ENCODE measurements at regions not wholly inside any gene's neighbourhood (a gene's known extent, or its start where the extent isn't known, plus 50 kb on each side); places are given as distances from the start of the nearest gene placed in this dataset.
A peak's percentile ranks its signal among the peaks of the same experiment; 100 is the strongest.

DNA sequence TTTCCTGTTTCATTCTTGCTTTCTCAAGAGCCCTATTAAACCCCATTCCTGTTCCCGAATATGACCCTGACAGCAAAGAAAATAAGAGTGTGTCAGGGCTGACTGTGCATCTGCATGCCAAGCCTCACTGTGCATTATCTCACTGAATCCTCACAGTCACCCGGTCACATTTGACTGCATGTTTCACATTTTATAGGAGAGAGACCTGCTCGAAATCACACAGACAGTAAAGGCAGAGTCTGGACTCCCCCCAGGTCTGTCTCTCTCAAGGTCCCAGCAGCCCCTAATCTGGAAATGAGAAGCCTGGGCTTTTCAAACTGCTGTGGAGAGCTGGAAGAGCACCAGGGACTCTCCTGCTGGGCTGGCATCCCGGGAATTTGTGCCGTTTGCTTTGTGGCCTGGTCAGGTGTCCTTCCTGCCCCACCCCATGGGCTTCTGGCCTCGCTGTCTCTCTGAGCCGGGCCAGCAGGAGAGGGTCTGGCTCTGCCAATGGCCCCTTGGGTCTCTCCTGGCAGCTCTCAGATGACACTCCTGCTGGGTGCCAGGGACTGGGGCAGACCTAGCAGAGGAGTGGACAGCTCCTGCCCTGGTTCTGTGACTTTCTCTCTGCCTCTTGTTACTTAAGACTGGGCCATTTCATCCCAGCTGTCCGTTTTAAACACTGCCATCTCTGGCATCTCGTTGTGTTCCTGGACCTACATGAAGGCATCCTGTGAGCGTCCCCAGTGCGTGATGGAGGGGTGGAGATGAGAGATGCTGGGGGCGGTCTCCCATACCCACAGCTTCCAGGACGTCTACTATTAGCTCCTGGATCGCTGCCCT, 173.6 kb downstream of the ARHGAP12 start:
- H3K36me3 Mint-ChIP-seq = no peaks in the 10 kb centered on the region
- H3K27me3 Mint-ChIP-seq = no peaks in the 10 kb centered on the region
- no peaks in the 10 kb centered on the region for H3K9me3 Mint-ChIP-seq
- peaks cover 8% of the 10 kb centered on the region for H3K4me1 Mint-ChIP-seq
- no peak overlapping the region for H3K27ac Mint-ChIP-seq
- H3K4me3 Mint-ChIP-seq = no peak overlapping the region

DNA sequence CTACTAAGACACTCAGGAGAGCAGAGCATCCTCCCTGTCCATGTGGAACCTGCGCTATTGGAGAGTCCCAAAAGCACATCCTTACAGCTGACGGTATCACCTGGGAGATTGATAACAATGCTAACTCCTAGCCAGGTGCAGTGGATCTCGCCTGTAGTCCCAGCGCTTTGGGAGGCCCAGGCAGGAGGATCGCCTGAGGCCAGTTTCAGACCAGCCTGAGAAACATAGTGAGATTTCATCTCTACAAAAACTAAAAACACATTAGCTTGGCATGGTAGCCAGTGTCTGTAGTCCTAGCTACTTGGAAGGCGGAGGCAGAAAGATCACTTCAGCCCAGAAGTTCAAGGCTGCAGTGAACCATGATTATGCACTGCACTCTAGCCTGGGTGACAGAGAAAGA, 174.9 kb downstream of the ARHGAP12 start:
- no peaks in the 10 kb centered on the region for H3K27me3 Mint-ChIP-seq
- no peaks in the 10 kb centered on the region for H3K36me3 Mint-ChIP-seq
- H3K9me3 Mint-ChIP-seq = no peaks in the 10 kb centered on the region
- H3K27ac Mint-ChIP-seq = no peak overlapping the region
- H3K4me1 Mint-ChIP-seq = peaks cover 3% of the 10 kb centered on the region
- H3K4me3 Mint-ChIP-seq = no peak overlapping the region

DNA sequence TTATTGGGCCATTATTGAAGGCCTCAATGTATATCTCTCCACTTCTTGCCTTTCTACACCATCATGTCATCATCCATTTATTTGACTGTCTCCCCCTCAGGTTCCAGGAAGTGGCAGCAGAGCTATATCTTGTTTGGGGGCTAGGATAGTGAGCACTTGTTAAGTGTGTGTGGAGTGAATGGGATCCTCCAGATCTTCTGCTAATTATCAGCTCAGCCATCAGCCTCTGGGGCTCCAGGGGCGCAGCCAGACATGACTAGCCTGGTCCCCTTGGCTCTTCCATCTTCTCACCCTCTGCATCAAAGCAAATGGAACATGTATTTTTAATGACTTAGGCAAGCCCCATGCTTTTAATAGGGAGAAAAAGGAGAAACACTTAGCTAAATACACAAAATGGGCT, 176.5 kb downstream of the ARHGAP12 start:
- no peak overlapping the region for H3K27ac Mint-ChIP-seq
- no peaks in the 10 kb centered on the region for H3K36me3 Mint-ChIP-seq
- H3K9me3 Mint-ChIP-seq = no peaks in the 10 kb centered on the region
- H3K4me1 Mint-ChIP-seq = peaks cover 5% of the 10 kb centered on the region
- no peak overlapping the region for H3K4me3 Mint-ChIP-seq
- no peaks in the 10 kb centered on the region for H3K27me3 Mint-ChIP-seq

DNA sequence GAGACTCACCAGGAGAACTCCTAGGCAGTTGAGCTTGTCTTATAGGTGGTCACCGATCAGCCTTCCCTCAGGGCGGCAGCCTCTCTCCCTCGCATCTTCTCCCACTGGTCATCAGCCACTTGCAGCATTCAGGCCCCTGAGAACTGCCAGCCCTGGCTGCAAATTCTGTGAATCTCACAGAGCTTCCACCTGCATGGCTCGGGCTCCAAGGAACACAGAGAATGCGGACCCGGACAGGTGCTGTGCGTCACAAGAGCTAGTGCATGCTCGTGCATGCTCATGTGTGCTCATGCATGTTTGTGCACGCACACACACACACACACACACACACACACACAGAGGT, 176.9 kb downstream of the ARHGAP12 start:
- Mint-ChIP-seq H3K27ac (no peak overlapping the region), H3K27me3 (no peaks in the 10 kb centered on the region), H3K36me3 (no peaks in the 10 kb centered on the region), H3K4me3 (no peak overlapping the region), H3K4me1 (peaks cover 10% of the 10 kb centered on the region), H3K9me3 (no peaks in the 10 kb centered on the region)

DNA sequence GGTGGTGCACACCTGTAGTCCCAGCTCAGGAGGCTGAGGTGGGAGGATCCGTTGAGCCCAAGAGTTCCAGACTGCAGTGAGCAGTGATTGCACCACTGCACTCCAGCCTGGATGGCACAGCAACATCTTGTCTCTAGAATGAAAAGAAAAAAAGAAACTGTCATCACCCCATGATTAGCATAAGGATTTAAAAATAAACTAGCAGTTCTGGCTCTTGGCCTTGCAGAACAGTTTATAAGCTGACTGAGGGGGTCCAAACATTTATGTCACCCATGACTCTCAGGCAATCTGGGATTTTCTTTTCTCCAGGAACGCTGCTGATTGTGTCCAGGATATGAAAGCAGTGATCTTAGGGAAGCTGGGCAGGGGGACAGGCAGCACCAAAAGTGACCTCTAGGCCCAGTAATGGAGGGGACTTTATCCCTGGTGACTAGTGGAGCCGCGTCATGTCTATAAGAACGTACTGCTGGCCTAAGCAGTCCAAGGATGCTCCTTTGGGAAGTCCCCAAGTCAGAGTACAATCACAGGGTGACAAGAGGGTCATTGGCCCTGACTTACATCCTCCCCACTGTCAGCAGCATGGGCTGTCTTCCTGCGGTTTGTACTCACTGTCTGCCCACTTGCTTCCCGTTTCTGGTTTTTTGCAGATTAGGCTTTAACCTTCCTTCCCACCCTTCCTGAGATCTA, 177.4 kb downstream of the ARHGAP12 start:
- Mint-ChIP-seq H3K4me1 (peaks cover 13% of the 10 kb centered on the region), H3K27ac (no peak overlapping the region), H3K4me3 (no peak overlapping the region), H3K9me3 (no peaks in the 10 kb centered on the region), H3K27me3 (no peaks in the 10 kb centered on the region), H3K36me3 (no peaks in the 10 kb centered on the region)

- H3K4me1 Mint-ChIP-seq = peaks cover 23% of the 10 kb centered on the region
- no peak overlapping the region for H3K4me3 Mint-ChIP-seq
- H3K27me3 Mint-ChIP-seq = no peaks in the 10 kb centered on the region
- H3K36me3 Mint-ChIP-seq = no peaks in the 10 kb centered on the region
- no peak overlapping the region for H3K27ac Mint-ChIP-seq
- H3K9me3 Mint-ChIP-seq = no peaks in the 10 kb centered on the region
Measured at GRCh38 chr10:31749981-31750840, 178.4 kb downstream of the ARHGAP12 start.

DNA sequence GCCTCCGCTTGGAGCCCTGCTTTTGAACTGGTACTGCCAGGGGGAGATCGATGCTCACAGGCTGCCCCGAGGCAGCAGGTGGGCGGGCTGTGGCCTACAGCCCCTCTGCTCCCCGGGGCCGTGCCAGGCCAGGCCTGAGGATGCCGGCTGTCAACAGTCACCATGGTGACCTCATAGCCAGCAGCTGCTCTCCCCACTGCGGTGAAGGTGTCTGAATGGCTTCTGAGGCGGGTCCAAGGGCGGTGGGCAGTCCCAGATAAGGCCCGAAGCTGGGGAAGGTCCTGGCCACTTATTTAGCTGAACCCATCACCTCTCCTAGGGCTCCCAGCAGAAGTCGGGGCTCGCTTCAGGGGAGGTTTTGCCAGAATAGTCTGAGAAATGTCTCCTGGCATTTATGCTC, 179.3 kb downstream of the ARHGAP12 start:
- Mint-ChIP-seq H3K9me3 (no peaks in the 10 kb centered on the region), H3K36me3 (no peaks in the 10 kb centered on the region), H3K27ac (no peak overlapping the region), H3K4me3 (no peak overlapping the region), H3K27me3 (no peaks in the 10 kb centered on the region), H3K4me1 (peaks cover 32% of the 10 kb centered on the region)

DNA sequence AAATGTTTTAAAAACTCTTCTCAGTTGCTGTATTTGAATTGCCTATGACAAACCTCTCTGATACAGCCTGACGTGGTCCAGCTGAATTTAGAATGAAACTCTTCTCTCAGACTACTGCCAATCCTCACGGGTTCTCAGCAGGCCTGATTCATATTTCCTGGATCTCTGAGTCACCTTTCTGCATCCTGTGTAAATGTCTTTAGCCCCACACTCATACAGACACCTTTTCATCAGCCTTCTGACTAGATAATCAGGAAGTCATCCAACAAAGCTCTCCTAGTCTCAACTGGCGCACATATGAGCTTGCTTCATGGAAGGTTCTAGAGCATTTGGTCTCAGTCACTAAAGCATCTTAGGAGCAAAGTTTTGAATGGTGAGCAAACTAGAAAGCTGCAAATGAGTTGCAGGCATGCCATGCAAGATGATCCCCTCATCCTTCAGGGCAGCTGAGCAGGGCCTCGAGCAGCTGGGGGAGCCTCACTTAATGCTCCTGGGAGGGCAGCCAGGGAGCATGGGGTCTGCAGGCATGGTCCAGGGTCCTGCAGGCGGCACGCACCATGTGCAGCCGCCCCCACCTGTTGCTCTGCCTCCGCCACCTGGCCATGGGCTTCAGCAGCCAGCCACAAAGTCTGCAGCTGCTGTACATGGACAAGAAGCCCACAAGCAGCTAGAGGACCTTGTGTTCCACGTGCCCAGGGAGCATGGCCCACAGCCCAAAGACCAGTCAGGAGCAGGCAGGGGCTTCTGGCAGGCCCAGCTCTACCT, 182.8 kb downstream of the ARHGAP12 start:
- H3K27ac Mint-ChIP-seq = peak overlapping the region; percentile 89
- H3K4me1 Mint-ChIP-seq = peaks cover 39% of the 10 kb centered on the region

DNA sequence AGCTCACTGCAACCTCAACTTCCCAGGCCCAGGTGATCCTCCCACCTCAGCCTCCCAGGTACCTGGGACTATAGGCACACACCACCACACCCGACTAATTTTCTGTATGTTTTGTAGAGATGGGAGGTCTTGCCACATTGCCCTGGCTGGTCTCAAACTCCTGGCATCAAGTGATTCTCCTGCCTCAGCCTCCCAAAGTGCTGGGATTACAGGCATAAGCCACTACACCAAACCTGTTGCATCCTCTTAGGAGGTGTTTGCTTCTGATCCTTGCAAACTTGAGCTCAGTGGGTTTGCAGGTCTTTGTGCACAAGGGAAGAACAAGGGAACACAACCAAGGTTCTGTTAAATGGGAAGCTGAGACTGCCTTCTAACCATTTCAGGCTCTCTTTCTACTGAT, 184.6 kb downstream of the ARHGAP12 start:
- Mint-ChIP-seq H3K36me3 (no peaks in the 10 kb centered on the region), H3K4me1 (peaks cover 39% of the 10 kb centered on the region), H3K27me3 (no peaks in the 10 kb centered on the region), H3K27ac (peak overlapping the region; percentile 66), H3K9me3 (no peaks in the 10 kb centered on the region), H3K4me3 (no peak overlapping the region)

More for the DNA sequence above, 182.8 kb downstream of the ARHGAP12 start:
- Mint-ChIP-seq H3K27me3 (no peaks in the 10 kb centered on the region), H3K36me3 (no peaks in the 10 kb centered on the region), H3K9me3 (no peaks in the 10 kb centered on the region), H3K4me3 (peak overlapping the region; percentile 52)

DNA sequence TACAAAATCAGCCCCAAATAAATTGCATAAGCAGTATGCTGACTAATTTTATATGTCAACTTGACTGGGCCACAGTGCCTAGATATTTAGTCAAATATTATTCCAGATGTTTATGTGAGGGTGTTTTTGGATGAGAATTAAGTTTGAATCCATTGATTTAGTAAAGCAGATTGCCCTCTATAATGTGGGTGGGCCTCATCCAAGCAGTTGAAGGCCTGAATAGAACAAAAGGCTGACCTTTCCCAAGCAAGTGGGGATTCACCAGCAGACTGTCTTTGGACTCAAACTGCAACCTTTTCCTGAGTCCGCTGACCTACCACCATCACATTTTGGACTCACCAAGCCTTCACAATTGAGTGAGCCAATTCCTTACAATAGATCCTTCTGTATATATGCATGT, 186.4 kb downstream of the ARHGAP12 start:
- H3K4me1 Mint-ChIP-seq = peaks cover 38% of the 10 kb centered on the region
- H3K9me3 Mint-ChIP-seq = no peaks in the 10 kb centered on the region
- H3K27me3 Mint-ChIP-seq = no peaks in the 10 kb centered on the region
- H3K4me3 Mint-ChIP-seq = no peak overlapping the region
- peak overlapping the region; percentile 41 for H3K27ac Mint-ChIP-seq
- H3K36me3 Mint-ChIP-seq = no peaks in the 10 kb centered on the region

GRCh38 chr10:31741473-31741872, 187.2 kb downstream of the ARHGAP12 start:
- Mint-ChIP-seq H3K9me3 (no peaks in the 10 kb centered on the region), H3K36me3 (no peaks in the 10 kb centered on the region), H3K27me3 (peaks cover 2% of the 10 kb centered on the region), H3K27ac (peak overlapping the region; percentile 63), H3K4me3 (no peak overlapping the region), H3K4me1 (peaks cover 32% of the 10 kb centered on the region)

DNA sequence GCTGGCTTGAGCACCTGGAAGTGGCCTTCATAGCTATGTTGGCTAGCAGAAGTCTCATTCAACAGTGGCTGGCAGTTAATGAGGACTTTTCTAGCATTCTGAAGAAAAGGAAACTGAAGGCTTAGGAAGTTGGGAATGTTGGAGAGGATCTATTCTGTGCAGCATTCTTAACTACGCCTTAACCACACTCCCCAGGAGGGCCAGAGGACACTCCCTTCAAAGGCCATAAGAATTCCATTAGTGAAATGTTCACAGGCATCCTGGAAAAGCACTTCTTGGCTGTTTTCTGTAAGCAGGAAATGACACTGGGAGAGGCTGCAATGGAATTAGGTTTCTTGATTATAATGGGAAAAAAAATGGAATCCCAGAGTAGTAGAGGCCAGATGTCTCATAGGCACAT, 188.9 kb downstream of the ARHGAP12 start:
- Mint-ChIP-seq H3K36me3 (peaks cover 2% of the 10 kb centered on the region), H3K27me3 (peaks cover 2% of the 10 kb centered on the region), H3K27ac (no peak overlapping the region), H3K4me1 (peaks cover 15% of the 10 kb centered on the region), H3K9me3 (no peaks in the 10 kb centered on the region), H3K4me3 (no peak overlapping the region)

GRCh38 chr10:31739146-31739545, 189.5 kb downstream of the ARHGAP12 start:
- no peaks in the 10 kb centered on the region for H3K9me3 Mint-ChIP-seq
- H3K4me1 Mint-ChIP-seq = peaks cover 11% of the 10 kb centered on the region
- H3K36me3 Mint-ChIP-seq = peaks cover 2% of the 10 kb centered on the region
- no peak overlapping the region for H3K27ac Mint-ChIP-seq
- no peak overlapping the region for H3K4me3 Mint-ChIP-seq
- peaks cover 2% of the 10 kb centered on the region for H3K27me3 Mint-ChIP-seq

- Mint-ChIP-seq H3K9me3 (no peaks in the 10 kb centered on the region), H3K4me1 (no peaks in the 10 kb centered on the region), H3K27ac (no peak overlapping the region), H3K27me3 (no peaks in the 10 kb centered on the region), H3K4me3 (no peak overlapping the region), H3K36me3 (peaks cover 2% of the 10 kb centered on the region)
Measured at GRCh38 chr10:31731711-31732110, 196.9 kb downstream of the ARHGAP12 start.

DNA sequence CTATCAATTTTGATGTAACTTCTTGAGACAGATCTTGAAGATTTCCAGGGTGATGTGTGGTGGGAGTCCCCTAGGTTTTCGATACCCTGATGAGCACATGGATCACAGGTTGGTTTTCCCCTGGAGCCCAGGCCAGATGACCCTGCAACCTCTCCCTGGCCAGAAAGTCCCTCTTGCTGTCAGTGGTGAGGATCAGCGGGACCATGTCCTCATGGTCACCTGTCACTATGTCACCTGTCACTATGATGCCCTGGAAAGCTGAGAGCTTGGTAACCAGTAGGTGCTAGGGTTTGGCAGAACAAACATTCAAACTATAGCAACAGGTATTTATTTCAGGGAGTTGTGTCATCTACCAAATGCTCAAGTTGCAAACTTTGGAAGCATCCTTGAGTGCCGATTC, 197.9 kb downstream of the ARHGAP12 start:
- Mint-ChIP-seq H3K9me3 (no peaks in the 10 kb centered on the region), H3K4me3 (no peak overlapping the region), H3K36me3 (peaks cover 2% of the 10 kb centered on the region), H3K27ac (no peak overlapping the region), H3K4me1 (no peaks in the 10 kb centered on the region), H3K27me3 (no peaks in the 10 kb centered on the region)

Measured in activated naive CD4-positive, alpha-beta T cell treated with anti-CD3 and anti-CD28 coated beads, Interleukin-2, amount 50 U/mL, for 24 hours (primary cell).